ENCODE measurements at regions not wholly inside any gene's neighbourhood (a gene's known extent, or its start where the extent isn't known, plus 50 kb on each side); places are given as distances from the start of the nearest gene placed in this dataset.

GRCh38 chr7:114073701-114074100 lies 154.9 kb upstream of the PPP1R3A start:
- no peak overlapping the region for H3K4me3 ChIP-seq (ENCODE audit: low read depth, low read length)
- no peak for DNase-seq (ENCODE audit: low read depth, low spot score)
- H3K27ac ChIP-seq (ENCODE audit: low read depth, low read length): no peak overlapping the region
- H3K27me3 ChIP-seq (ENCODE audit: control insufficient read depth, insufficient read depth, low read length): no peaks in the 10 kb centered on the region
- ChIA-PET CTCF (interaction anchor here (1.5 kb wide), 1 partner anchor 8 kb away, joined by 8 read pairs; no protein-coding TSS in a partner anchor), POLR2A (no interaction called here)
- no peaks in the 10 kb centered on the region for H3K9me3 ChIP-seq (ENCODE audit: control insufficient read depth, insufficient read depth, low read length)
- no peak for TF ChIP-seq CTCF (IDR thresholded peaks at IDR 0.05; ENCODE audit: low read depth, low read length)

DNA sequence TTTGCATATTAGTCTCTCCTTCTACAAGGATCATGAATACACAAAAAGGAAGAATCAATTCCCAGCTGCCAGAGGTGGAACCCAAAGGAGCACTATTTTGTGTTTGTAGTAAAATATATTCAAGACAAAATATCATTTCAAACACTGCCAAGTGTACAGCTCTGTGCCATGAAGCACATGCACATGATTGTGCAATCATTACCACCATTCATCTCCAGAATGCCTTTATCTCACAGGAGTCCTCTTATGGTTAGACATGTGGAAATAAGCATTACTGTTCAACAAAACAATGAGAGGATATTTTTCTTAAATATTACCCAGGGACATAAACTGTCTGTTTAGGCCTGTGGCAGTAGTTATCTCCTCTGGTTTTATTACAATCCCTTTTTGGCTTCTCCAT lies 151.4 kb upstream of the PPP1R3A start:
- TF ChIP-seq CTCF (IDR thresholded peaks at IDR 0.05; ENCODE audit: low read depth, low read length): no peak
- CTCF ChIA-PET: no interaction called here
- Histone ChIP-seq H3K9me3 (ENCODE audit: control insufficient read depth, insufficient read depth, low read length) (no peaks in the 10 kb centered on the region), H3K27me3 (ENCODE audit: control insufficient read depth, insufficient read depth, low read length) (no peaks in the 10 kb centered on the region), H3K4me3 (ENCODE audit: low read depth, low read length) (no peak overlapping the region), H3K27ac (ENCODE audit: low read depth, low read length) (no peak overlapping the region)
- POLR2A ChIA-PET: no interaction called here
- DNase-seq (ENCODE audit: low read depth, low spot score): no peak

DNA sequence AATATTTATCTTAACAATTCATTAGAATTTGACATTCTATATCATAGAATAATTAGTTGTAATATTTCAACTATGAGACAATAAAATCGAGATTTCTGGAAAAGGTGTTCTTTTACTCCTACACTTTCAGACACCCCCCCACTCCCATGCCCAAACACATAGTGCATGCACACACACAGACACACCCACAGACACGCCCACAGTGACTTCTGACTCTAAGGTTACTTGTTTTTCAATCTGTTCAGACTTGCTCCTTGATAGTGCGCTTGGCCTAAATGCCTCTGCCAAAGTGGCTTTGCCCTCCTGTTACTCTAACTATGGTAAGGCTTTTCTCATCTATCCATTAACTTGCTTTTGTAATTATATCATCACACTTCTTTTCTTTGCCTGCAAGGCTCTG lies 144.0 kb upstream of the PPP1R3A start:
- ChIA-PET POLR2A (no interaction called here), CTCF (interaction anchor here (0.6 kb wide), 1 partner anchor 365 kb away, joined by 3 read pairs; no protein-coding TSS in a partner anchor)
- H3K27me3 ChIP-seq (ENCODE audit: control insufficient read depth, insufficient read depth, low read length): no peaks in the 10 kb centered on the region
- no peak overlapping the region for H3K4me3 ChIP-seq (ENCODE audit: low read depth, low read length)
- DNase-seq (ENCODE audit: low read depth, low spot score): no peak
- no peaks in the 10 kb centered on the region for H3K9me3 ChIP-seq (ENCODE audit: control insufficient read depth, insufficient read depth, low read length)
- no peak for TF ChIP-seq CTCF (IDR thresholded peaks at IDR 0.05; ENCODE audit: low read depth, low read length)
- H3K27ac ChIP-seq (ENCODE audit: low read depth, low read length): no peak overlapping the region

- no peak for DNase-seq (ENCODE audit: low read depth, low spot score)
- Histone ChIP-seq H3K9me3 (ENCODE audit: control insufficient read depth, insufficient read depth, low read length) (no peaks in the 10 kb centered on the region), H3K27me3 (ENCODE audit: control insufficient read depth, insufficient read depth, low read length) (no peaks in the 10 kb centered on the region), H3K27ac (ENCODE audit: low read depth, low read length) (no peak overlapping the region), H3K4me3 (ENCODE audit: low read depth, low read length) (no peak overlapping the region)
- ChIA-PET CTCF (no interaction called here), POLR2A (no interaction called here)
- TF ChIP-seq CTCF (IDR thresholded peaks at IDR 0.05; ENCODE audit: low read depth, low read length): no peak
Measured at GRCh38 chr7:114051871-114052331, 133.1 kb upstream of the PPP1R3A start.

DNA sequence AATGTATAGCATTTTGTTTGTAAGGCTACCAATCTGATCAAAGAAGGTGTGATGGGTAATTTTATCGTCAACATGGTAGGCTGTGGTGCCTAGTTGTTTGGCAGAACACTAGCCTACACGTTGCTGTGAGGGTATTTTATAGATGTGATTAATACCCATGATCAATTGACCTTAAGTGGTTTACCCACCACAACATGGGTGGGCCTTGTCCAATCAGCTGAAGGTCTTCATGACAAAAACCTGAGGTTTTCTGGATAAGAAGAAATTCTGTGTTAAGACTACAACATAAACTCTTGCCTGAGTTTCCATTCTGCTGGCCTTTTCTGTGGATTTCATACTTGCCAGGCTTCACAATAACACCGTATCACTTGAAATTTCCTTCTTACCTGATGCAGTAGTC lies 131.8 kb upstream of the PPP1R3A start:
- Histone ChIP-seq H3K9me3 (ENCODE audit: control insufficient read depth, insufficient read depth, low read length) (no peaks in the 10 kb centered on the region), H3K4me3 (ENCODE audit: low read depth, low read length) (no peak overlapping the region), H3K27ac (ENCODE audit: low read depth, low read length) (no peak overlapping the region), H3K27me3 (ENCODE audit: control insufficient read depth, insufficient read depth, low read length) (no peaks in the 10 kb centered on the region)
- TF ChIP-seq CTCF (IDR thresholded peaks at IDR 0.05; ENCODE audit: low read depth, low read length): no peak
- no peak for DNase-seq (ENCODE audit: low read depth, low spot score)
- POLR2A ChIA-PET: no interaction called here
- CTCF ChIA-PET: no interaction called here

All from AG04450 (cell line).